KBM-7 (cell line): ENCODE measurements at regions not wholly inside any gene's neighbourhood (a gene's known extent, or its start where the extent isn't known, plus 50 kb on each side); places are given as distances from the start of the nearest gene placed in this dataset.

ENCODE experiments used
- DNase-seq: peaks from one replicate; pipeline ENCODE4 v3.0.0-alpha.2; 2015
- in situ Hi-C: fragments of 300-500 bp; cut with MboI; formaldehyde crosslinking; loops from 2 replicates; pipeline ENCODE4 v1.14.3; 2020; ENCODE audit warnings: low sequenced_read_pairs, low pct_unique_long_range_greater_than_20kb, mixed read lengths

DNA sequence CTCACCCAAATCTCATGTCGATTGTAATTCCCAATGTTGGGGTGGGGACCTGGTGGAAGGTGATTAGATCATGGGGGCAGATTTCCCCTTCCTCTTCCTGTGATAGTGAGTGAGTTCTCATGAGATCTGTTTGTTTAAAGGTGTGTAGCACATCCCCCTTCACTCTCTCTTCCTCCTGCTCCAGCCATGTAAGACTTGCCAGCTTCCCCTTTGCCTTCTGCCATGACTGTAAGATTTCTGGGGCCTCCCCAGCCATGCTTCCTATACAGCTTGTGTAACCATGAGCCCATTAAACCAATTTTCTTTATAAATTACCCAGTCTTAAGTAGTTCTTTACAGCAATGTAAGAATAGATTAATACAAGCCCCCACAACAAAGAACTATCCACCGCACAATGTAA, 109.9 kb upstream of the JAZF1 start:
- in situ Hi-C loops = no loop called here

DNA sequence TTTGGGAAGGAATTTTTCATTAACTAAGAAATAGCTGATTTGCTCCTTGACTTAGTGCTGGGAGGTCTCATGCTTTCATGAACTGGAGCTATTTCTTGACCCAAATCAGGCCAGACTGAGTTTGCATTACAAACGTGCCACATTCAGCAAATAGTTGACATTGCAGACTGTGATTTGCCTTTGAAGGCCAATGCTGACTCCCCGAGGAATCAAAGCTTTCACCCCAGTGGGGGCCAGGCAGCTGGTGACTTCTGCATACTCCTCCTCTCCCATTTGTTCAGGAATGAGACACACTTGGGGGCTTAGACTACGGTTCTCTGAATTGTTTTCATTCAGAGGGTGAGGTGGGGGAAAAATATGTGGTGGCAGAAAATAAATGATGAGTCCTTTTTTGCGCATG, 111.0 kb upstream of the JAZF1 start:
- no peak for DNase-seq
- in situ Hi-C loops = no loop called here

More for the DNA sequence above, 109.9 kb upstream of the JAZF1 start:
- no peak for DNase-seq

DNA sequence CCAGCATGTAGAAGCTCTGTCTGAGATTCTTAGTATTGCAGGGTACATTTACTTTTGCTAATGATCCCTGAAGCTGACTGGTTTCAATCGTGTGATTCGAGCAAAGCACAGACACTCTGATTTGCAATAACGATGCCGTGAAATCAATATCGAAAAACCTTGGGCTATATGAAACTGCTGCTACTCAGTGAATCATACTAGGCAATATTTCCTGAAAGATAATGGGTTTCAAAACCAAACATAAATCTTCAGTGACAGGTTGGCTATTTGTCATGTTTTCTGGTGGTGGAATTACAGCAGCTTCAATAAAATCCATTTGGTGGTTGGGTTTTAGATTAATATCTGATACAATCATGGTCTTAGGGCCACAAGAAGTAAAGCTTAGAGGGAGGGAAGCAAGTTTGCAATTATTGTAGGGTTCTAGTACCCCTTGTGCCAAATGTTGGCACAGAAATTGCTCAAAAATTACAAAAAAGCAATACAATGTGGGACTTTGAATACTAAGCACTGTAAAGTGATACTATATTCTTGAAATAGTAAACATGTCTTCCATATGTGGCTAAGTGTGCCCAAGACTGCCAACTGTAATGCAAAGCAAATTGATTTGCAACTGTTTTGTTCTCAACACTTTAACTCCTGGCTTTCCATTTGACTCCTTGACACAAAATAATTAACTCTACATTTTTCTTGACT, 112.4 kb upstream of the JAZF1 start:
- no peak for DNase-seq
- in situ Hi-C loops = no loop called here

DNA sequence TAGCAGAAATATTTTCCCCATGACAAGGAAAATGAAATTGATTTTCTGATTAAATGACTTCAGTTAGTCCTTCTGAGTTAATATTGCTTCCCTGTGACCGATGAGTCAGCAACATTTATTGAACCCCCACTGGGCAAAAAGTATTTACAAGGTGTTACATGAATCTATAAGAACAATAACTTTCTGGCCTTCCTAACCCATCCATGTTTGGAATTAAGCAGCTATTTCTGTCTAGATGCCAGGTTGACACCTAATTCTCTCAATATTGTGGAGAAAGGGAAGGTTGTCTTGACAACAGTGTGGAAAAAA, 112.9 kb upstream of the JAZF1 start:
- in situ Hi-C loops = no loop called here
- no peak for DNase-seq

DNA sequence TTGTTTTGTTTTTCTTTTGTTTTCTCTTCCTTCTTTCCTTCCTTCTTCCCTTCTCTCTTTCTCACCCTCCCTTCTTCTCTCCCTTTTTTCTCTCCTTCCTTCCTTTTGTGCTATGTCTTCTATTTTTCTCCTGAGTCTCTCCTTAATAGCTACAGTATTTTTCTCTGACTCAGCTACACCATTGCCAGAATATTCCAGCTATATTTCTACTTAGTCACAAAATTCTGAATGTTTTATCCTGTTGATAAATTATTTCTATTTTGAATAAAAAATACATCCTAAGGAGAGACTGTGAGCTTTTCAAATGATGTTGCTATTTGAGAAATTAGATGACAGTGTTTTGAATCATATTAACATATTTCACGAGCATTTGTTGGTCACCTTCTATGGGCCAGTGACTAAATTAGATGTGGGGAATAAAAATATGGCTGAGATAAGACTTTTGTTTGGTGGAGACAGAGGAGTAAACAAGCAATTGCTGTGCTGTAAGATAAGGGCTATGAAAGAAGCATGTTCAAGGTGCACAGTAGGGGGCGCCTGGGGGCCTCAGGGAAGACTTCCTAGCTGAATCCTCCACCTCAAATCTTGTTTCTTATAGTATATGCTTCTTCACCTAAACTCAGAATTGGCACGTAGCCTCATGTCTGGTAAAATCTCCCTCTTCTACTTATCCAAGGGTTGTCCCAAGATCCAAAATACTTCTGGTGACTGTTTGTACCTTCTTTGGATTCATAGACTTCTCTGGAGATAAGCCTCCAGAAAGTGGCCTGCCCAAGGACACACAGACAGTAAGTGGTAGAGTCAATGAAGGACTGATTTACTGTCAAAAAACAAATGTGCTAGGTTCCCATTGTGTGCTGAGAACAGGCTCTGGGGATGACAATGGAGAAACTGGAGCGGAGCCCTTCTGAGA, 115.5 kb upstream of the CREB5 start:
- in situ Hi-C loops = no loop called here
- no peak for DNase-seq

DNA sequence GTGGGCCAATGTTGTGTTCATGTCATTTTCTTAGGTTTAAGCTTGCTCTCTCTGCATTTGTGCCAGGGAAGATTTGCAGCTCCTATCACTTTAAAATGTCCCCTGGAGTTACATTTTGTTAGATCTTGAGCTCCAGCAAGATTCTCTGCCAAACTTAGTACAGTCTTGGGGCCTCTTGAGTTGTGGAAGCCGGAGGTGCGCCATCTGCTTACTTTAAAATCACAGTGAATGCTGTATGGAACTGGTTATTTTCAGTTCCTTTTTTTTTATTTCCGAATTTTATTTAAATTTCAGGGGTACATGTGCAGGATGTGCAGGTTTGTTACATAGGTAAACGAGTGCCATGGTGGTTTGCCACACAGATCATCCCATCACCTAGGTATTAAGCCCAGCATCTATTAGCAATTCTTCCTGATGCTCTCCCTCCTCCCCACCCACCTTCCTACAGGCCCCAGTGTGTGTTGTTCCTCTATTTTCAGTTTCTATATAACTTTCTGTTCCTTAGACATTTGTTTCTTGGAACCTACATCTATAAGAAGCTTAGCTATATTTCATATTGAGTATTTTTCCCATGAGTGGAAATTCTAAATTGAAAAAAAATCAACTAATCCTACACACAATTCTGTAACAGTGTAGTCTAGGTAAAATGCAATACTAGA, 114.4 kb upstream of the CREB5 start:
- no peak for DNase-seq
- in situ Hi-C loops = no loop called here

DNA sequence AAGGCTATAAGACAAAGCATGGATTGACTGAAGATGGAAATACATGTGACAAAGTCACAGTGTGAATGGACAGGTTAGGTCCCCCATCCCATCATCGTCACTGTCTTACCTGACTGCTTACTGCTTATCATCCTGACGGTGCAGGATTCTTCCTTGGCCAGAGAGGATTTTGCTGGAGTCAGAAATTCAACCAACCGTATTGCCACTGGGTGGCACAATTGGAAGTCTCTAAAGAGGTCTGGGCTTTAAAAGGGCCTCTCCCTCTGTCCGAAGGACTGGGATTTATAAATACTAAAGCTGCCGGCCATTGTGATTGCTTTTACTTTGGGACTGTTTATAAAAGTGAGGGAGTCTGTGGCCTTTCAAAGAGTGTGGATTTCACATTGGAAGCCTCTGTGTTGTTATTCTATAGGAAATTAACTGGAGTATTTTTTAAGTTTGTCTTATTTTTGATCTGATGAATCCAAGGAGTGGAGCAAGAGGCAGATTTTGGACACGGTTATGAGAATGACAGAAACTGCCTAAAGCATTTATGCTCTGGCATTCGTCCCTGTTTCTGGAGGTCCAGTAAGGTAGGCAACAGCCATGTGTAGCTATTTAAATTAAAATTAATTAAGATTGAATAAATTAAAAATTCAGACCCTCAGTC, 113.3 kb upstream of the CREB5 start:
- DNase-seq = peak; percentile 12
- in situ Hi-C loops = no loop called here

DNA sequence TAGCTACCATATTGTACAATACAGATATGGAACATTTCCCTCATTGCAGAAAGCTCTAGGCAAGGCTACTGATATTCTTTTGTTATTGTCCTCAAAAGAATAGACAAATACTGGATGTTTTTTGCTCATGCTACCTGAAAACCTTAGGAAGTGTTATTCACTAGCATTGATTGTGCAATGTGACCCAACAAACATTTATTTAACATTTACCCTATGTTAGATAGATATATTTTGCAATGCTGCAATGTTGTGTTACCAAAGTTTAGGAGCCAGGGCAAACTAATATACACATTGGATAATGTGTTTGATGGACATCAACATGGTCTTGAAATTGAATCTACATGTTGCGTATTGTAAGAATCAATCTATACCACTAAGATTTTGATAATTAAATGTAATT, 112.8 kb upstream of the CREB5 start:
- in situ Hi-C loops = no loop called here
- DNase-seq = no peak

DNA sequence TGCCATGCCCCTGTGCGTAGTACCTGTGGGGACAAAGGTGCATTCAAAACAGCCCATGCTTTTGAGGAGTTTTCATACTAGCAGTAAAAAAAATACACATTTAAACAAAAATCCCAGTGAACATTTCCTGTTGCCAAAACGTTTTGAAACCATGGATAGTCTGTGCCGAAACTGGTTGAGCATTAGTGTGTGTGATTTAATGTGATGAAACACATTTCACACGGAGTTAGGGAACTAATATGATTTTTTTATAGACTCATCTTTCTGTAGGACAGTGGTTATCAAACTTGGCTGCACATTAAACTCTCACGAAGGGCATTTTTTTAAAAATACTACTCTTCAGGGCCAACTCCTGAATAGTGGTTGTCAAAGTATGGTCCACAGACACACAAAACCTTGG, 111.8 kb upstream of the CREB5 start:
- no peak for DNase-seq
- in situ Hi-C loops = no loop called here

DNA sequence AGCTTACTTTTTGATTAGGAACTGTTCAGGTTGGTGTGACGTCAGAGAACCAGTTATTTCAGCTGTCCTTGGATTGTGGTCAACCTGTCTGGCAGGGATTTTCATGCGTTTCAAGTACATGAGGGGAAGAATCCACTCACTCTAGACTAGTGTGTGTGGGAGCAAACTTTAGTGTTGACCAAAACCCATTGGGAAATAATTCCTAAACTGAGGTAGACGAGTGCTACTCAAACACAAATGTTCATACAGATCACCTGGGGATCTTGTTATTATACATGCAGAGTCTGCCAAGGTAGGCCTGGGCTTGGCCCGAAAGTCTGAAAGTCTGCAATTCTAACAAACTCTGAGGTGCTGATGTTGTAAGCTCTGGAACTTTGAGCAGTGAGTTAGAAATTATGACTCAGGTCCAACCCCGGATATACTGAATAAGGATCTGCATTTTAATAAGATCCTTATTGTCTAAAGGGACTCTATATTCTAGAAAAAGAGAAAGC, 111.1 kb upstream of the CREB5 start:
- DNase-seq = no peak
- in situ Hi-C loops = no loop called here

DNA sequence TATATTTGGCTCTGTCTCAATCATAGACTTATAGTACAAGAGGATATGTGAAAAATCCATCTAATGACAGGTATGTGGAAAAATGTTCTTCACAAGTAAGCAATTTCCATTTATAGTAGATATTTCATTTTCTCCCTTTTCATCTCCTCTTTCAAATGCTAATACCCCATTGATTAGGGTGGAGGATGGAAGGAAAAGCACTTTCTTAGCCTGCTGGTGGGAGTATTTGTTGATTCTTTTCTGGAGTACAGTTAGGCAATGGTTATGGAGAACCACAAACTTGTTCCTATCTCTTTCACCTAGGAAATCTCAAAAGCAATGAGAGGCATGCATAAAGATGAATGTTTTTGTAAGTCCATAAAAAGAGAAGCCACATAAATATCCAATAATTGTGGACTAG, 108.0 kb upstream of the CREB5 start:
- DNase-seq = no peak
- in situ Hi-C loops = no loop called here

DNA sequence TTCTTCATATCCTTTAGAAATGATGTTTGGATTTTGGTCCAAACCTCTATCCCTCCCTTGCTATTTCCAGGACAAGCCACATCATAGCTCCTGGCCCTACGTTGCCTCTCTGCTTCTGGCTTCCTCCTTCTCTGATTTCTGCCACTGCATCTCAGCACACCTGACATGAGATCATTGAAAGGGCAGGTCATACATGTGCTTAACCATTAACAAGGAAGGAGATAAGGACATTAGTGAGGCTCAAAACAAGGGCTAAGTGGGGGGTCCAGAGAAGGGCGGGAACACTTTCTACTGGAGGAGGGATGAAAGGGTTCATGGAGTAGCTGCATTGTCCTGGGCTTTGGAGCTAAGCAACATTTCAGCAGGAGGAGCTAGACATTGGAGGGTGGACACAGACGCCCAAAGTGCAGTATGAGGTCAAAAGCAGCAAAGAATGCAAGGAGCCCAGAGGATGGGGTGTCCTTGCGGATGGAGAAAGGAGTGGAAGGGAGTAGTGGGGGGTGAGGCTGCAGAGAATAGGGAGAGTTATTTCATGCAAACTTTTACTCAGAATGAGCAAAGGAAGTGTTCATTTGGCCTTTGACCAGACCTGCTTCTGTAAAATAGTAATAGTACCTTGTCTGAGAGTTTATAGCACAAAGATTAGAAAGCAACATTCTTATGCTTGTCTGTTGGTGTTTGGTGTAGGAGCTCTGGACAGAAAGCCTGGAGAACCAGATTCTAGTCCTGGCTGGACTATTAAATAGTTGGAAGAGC, 102.4 kb upstream of the CREB5 start:
- no peak for DNase-seq
- in situ Hi-C loops = no loop called here

DNA sequence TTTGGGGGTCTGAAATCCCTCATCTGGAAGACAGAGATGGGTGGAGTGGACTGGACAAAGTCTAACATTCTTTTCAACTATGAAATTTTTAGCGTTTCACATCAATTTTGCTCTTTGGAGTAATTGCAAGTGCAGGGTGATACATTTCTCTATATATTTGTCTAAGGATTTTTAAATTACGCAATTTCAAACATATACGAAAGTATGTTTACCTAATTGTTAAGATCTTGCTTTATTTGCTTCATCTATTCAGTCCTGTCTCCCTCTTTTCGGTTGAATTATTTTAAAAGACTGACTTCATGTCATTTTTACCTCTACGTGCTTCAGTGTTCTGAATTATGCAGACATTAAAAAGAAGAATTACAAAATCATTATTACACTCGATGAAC, 101.9 kb upstream of the CREB5 start:
- DNase-seq = no peak
- in situ Hi-C loops = no loop called here

DNA sequence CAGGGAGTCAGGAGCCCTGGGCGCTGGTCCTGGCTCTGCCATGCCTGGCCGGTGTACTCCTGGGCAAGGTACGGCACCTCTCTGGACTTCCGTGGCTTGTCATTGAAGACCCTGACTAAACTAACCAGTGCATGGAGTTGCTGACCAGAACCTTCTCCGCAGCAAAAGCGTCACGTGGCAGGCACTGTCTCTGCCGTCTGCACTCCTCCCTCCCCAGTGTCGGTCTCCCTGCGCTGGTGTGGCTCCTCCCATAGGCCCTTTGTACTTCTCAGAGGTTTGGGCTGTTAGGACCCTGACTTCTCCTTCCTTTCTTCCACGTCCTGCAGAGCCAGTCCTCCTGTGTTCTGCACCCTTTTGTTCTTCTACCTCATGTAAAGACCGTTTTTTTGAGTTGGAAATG, 100.6 kb upstream of the CREB5 start:
- in situ Hi-C loops = no loop called here
- no peak for DNase-seq

DNA sequence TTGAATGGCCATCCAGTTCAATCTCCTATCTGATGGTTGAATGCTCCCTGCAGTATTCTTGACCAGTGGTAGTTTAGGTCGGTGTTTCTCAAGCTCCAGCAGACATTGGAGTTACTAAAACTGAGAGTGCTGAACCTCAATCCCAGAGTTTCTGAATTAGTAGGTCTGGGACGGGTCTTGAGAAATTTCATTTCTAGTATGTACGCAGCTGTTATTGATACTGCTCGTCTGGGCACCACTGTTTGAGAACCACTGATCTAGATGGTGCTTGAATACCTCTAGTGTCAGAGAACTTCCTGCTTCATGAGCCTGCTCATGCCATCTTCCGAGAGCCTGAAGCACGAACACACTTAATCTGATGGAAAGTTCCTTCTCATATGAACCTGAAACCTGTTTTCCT, 99.4 kb upstream of the CREB5 start:
- no peak for DNase-seq

DNA sequence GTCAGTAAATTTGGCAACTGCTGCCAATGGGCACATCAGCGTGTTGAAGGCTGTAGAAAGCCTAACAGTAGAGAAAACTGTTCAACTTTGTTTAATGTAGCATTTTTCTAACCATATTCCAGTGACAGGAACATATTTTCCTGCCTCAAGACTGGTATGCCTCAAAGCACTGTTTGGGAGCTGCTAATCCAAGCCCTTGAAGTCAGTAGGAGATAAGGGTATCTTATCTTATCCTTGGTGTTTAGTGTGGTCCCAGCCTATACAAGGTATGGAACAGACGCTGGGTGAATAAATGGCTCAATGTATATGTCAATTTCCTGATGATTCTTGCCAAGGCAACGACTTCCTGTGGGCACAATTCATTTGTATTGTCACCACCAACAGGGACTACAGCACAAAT, 97.5 kb upstream of the CREB5 start:
- DNase-seq = no peak
- in situ Hi-C loops = no loop called here

More for the DNA sequence above, 99.4 kb upstream of the CREB5 start:
- in situ Hi-C loops = no loop called here

DNA sequence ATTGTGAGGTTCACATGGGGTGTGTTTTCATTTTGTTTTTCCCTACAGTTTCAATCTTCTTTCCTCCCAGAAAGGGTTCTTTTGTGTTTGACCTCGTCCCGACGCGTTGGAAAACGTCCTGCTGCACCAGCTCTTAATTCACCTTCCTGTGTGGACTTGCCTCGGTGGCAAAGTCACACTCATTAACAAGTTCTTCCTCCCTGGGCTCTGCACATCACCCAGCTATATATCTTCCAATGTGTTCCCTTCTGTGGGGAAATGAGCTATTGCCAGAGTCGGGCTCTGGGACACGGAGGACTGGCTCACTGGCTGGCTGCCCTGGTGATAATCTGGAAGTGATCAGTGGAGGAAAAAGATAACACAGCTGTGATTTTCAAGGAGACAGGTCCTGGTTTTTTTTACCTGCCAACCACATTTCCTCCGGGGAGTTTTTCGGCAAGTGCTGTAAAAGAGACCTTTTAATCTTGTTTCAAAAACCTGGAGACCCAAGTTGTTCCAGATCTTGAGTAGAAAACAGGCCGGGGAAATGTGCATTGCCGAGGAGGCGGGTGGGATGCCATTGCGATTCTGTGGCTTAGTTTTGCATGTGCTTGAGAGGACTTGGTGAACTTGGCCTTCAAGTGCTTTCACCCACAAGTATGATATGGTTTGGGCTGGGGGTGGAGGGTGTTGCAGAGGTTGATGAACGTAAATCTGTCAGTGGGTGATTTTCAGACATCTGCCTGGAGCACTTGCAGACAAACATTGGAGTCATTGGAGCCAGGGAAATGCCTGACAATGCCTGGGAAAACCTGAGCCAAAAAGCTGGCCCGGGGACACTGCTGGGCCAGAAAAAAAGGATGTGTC, 96.5 kb upstream of the CREB5 start:
- in situ Hi-C loops = no loop called here
- no peak for DNase-seq

DNA sequence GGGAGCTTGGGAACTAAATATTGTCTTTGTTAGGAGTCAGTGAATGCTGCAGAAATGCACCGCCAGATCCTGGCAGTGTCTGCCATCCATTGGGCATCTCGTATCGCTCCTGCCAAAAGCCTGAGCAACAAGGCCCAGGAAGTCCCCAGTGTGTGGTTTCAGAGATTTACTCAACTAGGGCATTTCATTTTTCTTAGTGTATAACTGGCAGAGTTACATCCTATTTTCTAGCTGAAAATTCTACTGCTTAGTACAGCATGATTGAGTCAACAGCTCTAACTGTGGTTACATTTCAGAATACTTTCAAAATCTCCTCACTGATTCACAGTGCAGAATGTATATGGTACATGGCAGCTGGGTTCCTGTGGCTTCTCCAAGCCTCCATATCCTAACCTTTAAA, 95.8 kb upstream of the CREB5 start:
- DNase-seq = no peak
- in situ Hi-C loops = no loop called here
